GM21576 (cell line): ENCODE measurements at regions not wholly inside any gene's neighbourhood (a gene's known extent, or its start where the extent isn't known, plus 50 kb on each side); places are given as distances from the start of the nearest gene placed in this dataset.

Experiments
- ATAC-seq: cut with Tn5 transposase; IDR thresholded peaks from one replicate; pipeline ENCODE4 v1.9.1; 2021; ENCODE audit warnings: mild to moderate bottlenecking, moderate library complexity; ENCODE audit not compliant: unreplicated experiment

DNA sequence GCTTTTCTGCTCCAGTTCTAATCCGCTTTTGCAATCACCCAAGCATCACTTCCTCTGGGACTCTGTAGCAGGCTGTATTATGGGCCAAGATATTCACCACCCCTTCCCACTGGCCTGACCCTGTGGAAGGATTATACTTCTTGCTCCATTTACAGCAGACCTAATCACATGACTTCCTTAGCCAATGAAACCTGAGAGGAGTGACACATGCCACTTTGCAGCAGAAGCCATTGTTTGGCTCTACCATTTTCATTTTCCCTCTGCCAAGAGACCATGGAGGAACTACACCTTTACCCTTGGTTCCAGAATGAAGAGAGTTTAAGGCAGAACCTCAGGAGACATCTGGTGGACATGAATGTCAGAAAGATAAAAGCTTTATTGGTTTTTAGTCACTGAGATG lies 134.9 kb upstream of the HSD17B12 start:
- no peak for ATAC-seq

DNA sequence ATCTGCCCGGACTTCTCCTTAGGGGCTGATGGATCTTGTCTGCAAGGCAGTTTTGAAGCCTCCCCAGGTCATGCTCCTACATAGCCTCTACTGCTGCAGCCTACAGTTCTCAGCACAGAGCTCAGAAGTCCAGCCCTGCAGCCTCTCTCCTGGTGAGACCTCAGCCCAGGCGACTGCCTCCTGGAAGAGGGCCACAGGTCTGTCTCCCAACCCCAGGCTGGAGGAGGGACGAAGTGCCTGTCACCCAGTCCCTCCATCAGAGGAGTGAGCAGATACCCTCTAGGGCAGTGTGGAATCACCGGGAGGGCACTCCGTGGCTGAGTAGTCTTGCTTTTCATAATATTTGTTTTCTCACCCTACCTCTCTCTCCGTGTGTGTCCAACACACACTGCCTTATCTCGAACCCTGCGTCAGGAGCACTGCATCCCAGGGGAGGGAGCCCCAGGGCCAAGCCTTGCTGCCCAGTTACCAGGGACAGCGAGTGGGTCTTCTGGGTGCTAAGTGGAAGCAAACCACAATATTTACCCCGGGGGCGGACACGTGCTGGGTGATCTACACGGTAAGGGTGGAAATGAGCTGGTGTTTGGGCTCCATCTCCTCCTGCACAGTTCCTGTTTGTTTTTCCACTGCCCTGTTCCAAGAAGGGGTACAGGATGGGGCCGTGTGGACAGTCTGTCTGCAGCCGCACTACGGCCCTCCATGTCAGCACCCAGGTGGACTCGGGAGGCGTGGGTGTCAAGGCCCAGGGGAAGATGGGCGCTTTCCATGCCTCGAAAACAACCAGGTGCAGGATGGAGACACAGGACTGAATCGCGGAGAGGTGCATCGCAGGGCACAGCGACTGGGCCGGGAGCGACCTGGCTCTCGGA lies 133.7 kb upstream of the HSD17B12 start:
- no peak for ATAC-seq

DNA sequence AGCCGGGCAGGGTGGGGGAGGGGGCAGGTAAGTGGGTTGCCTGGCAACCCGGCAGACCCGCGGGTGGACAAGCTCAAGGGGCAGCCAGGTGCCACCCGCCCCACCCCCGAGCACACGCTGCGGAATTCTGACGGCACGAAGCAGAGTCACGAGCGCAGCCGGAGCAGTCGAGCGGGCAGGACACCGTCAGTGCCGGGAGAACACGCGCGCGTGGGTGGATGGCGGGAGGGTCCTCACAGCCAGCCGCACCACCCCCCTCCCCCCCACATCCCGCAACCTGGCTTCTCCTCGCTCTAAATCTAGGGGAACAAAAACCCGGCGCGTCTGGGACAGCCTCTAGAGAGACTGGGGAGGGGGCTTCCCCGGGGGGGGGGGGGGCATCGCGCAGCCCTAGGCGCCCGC lies 133.1 kb upstream of the HSD17B12 start:
- ATAC-seq, result no peak

DNA sequence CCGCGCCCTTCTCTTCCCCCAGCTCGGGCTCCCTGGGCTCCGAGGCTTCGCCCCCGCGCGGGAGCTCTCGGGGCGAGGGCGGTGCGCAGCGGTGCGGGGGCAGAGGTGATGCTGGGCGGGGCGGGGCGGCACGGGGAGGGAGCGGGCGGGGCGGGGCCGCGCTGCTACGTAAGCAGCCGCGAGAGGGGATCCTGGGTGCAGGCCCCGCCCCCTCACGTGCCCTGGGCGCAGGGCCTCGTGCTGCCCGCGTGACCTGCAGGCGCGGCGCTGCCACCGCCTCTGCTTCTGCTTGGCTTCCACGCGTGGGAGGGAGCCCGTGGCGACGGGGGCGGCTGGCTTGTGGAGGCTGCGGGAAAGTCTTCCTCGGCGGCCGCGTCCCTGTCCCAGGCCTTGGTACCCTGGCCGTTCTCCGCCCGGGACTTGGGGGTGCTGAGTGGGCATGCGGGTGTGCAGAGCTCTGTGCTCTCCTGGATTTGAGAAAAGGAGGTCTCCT lies 132.6 kb upstream of the HSD17B12 start:
- ATAC-seq, result no peak

DNA sequence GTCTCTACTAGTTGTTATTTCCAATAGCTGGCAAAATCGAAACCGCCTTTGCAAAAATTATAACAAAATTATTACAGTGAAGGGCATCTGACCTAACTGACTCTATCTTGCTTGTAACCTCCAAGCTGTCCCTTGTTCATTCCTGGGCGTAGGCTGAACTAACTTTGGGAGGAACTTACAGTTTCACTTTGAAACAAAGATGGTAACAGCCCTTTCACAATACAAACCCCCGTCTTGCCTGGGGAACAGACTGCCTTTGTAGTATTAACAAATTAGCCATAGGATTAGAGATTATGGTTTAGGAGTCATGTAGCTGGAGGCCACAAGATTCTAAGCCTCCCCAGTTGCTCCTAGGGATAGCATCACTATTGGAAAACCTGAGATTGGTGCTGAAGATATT lies 131.6 kb upstream of the HSD17B12 start:
- no peak for ATAC-seq

DNA sequence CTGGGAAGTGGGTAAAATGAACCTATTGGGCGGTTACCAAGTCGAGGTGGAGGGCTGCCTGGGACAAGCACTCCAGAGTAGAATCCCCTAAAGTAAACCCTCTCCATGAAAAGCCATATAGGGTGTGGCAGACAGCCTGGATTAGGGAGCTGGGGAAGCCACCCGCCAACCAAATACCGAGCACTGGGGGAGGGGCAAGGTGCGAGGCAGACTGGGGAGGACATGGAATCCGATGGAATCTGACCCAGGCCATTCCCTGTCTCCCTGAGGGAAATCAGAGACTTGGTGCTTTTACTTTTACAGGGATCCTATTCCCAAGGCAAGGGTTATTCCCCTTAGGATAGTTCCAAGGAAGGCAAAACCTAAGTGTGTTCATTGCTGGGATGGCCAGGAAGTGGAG lies 130.9 kb upstream of the HSD17B12 start:
- ATAC-seq, result no peak

DNA sequence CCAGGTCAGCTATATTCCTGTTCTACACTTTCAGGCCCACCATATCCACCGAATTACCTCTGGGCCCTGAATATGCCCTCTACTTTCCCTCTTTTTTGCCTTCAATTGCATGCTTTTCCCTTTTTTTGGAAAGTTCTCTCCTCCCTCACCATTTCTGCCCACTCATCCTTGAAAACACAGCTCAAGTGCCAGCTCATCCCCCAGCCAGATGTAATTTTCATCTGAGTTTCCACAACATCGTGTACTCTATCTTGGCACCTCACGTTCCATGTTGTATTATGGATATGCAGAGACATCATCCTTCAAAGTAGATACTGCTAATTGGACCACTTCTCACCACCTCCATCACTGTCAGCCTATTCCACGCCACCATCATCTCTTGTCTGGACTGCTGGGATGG lies 129.8 kb upstream of the HSD17B12 start:
- ATAC-seq, result no peak

DNA sequence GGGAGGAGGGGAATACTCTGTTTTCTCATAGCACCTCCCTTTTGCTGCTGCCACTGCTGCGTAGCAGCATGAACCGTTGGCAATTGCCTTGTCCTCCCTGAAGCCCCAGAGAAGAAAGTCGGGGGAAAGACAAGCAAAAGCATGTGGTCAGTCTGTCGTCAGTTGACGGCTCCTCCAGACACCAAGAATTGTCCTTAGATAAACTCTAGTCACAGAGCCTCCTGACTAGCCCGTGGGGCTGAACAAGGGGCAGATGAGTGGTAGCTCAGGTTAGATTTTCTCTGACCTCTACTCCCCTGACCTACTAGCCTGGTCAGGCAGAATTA lies 126.4 kb upstream of the HSD17B12 start:
- ATAC-seq, result no peak

DNA sequence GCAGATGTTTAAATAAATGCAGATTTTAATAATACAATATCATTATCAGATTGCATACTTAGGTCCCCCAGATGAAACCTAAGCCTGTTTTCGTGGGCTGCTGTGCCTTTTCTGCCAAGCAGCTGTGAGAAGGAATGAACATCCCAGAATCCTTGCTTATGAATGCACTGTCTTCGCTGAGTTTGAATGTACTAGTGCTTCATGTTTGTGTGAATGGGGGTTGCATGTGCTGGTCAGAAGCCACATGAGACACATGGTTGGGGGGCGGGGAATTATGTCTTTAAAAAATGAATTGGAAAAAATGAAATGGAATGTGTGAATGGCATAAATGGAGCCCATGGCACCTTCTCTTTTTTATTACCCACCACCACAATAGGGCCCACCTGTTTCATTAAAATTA lies 125.4 kb upstream of the HSD17B12 start:
- ATAC-seq, result no peak

DNA sequence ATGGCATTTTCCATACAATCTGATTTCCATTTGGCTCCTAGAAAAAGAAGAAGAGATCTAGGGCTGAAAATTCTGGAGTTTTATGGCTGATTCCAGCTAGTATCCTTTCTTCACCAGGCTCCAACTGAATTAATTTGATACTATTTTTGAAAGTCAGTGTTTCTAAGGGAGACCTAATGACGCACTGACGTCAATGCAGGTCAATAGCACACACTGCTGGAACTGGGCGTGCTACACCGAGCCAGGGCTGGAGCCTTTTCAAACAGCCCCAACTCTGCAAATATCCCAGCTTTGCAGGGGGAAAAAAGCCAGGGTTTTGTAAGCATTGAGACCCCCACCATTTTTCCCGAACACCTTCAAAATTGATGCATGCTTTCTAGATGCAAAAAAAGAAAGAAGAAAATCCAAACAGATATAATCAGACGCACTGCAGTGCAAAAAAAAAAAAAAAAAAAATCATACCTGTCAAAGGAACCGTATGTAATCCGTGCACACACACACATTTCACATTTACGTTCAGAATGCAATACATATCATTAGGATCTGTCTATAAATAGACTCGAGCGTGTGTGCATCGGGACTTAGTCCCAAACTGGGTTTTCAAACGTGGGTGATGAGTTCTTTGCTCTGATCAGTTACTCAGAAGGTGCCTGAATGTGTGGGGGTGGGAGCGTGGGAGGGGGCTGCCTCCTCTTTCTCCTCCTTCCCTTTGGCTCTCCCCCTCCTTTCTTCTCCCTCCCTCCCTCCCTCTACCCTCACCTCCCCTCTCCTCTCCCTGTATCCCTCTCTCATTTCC lies 124.5 kb upstream of the HSD17B12 start:
- no peak for ATAC-seq

DNA sequence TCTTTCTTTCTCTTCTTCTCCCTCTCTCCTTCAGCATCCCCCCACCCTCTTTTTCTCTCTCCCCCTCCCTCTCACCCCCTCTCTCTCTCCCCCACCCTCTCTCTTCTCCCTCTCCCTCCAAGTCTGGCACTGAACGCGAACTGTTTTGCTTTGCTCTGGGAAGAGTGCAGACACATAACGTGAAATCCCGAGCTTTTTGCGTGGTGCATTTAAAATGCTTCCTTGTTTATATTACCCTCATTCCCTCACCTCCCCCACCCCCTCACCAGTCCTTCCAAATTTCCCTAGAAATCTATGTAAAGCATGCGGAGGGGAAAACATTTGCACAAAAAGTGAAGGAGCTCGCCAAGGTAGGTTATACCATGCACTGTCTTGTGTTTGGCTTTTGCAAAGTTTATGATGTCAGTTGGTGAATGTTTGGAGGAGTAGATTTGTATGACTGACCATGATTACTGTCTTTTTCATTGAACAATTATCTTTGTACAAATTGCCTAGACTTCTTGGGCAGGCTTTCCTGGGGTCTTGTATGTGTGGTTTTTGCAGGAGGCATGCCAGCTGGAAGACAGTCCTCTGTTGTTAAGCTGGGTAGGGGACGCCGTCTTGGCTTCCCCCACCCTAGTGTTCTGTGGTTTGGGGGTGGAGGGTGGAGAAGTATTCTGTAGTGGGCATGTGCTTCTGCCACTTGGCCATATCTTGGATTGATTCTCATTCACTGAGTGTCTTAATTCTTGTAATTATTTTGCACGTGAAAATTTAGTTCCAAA lies 123.7 kb upstream of the HSD17B12 start:
- no peak for ATAC-seq

DNA sequence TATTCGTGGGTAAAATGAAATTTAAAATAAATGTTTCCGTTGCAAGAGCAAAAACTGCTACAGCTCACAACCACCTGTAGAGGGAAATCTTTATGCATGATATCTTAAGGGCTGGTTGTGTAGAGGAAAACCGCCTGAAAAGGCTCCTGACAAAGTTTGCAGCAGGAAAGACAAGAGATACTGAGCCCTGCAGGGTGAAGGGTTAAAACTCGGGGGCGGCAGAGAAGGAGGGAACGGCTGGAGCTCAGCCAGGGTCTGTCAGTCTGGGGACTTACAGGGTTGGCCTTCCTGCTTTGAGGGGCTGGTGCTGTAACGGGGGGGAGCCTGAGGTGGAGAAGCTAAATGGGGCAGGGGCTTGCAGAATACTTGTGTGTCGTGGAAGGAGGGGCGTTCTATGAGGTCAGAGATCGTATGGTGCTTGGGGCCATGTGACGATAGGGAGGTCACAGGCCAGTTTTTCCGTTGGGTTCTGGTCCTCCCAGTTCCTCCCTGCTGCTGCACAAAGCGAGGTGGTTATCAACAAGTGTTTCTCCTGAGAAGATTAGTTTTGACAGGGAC lies 122.9 kb upstream of the HSD17B12 start:
- ATAC-seq, result no peak

DNA sequence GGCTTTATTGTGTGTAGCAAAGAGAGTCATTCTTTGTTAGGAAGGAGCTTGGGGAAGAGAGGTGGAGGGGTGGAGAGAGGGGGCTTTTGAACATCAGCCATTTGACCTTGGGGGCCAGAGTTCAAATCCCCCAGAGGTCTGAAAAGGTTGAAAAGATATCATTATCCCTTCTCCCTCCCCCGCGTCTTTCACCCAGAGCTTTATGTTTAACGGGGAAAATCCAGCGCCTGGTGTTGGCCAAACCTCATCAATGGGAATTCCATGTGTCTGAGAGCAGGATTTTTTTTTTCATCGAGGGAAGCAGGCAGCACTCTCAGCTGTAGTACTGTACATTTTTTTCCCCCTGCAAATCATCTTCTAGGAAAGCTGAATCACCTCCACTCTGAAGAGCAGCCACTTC lies 122.4 kb upstream of the HSD17B12 start:
- no peak for ATAC-seq

DNA sequence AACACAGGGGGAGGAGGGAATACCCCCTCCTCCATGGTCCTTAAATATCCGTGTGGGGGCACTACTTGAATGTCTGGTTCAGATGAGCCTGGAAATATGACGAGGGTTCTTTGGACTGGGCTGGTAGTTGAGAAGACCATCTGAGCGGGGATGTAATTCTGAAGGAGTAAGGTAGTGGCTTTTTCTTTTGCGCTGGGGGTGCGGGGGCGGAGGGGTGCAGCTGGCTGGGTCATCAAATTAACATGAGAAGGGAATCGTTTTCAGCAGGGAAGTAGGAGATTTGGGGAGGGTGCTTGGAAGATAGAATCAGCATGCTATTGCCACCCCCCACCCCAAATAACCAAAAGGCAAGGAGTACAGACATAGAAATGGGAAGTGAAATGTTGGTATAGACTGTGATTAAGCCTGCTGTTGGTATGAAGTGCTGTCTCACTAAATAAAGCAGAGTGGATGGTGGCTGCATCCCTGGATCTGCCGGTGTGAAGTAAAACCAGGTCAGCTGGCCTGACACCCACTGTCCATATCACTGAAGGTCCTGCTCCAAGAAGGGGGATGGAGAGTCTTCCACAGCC lies 121.9 kb upstream of the HSD17B12 start:
- no peak for ATAC-seq

DNA sequence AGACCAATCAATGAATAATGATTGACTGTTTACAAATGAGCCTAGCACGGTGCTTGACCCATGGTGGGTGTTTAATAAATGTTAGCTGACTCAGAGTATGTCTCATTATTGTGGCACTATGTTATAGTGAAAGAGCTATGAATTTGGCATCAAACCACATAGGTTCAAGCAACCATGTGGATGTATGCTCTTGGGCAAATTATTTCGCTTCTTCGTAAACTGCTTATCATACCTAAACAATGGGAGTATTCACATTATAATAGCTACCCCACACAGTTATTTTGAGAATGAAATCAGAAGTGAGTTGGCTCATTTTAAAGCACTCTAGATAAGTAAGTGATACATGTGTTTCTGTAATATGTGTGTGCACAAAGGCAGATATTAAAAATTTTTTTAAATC lies 118.7 kb upstream of the HSD17B12 start:
- ATAC-seq, result no peak

DNA sequence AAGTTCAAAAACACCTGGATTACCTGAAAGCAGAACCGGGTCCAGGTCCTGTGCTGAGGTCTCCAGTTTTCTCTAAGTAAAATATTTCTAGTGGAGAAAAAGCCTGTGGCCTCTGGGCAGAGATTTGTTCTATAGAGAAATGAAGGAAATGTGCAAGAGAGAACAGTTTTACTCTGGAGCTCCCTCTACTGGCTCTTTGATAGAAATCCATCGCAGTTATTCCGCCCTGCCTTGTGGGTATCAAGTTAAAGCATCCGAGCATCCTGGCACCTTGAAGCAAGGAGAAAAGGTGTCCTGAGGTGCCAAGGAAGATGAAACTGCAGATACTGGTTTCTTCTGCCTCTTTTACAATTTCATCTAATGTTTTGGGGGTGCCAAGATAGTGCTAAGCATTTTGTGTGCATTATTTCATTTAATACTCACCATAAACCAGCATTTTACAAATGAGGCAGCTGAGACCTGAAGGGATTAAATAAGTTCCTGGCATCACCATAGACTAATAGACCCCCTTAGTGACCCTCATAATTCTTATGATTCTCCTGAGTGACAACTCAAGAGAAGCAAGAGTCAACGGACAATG lies 113.1 kb upstream of the HSD17B12 start:
- ATAC-seq, result peak; percentile 62

DNA sequence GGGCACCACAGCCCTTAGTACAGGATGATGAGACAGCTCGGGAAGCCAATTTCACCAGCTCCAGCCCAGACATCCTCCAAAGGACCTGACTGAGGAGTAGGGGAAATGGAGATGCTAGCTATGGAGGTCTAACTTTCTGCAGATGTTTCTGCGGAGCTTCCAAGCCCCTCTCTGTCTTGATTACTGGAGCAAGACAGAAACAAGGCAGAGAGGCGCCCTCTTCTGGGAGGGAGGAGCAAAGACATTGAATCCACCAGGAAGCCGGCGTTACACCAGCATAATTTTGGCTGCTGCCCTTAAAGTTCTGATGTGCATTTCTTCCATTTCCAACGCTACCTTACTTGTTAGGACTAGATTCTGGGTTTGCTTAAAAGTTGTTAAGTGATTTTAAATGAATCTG lies 107.3 kb upstream of the HSD17B12 start:
- ATAC-seq, result no peak

DNA sequence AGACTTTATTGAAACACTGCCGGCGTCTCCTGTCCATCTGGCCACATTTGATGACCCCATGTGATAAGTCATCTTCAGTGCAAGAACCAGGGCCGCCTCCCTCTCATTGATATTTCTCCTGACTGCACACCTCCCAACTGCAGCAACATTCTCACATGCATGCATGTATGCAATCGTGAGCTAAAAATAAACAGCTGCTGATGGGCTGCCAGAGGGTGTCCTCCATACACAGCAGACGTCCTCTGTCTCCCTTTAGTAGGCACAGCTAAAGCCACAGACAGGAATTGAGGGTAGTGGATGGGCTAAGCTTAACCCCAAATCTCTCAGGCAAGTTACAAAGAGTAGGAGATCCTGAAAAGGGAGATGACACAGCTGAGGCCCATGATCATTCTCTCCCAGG lies 106.7 kb upstream of the HSD17B12 start:
- ATAC-seq, result no peak

DNA sequence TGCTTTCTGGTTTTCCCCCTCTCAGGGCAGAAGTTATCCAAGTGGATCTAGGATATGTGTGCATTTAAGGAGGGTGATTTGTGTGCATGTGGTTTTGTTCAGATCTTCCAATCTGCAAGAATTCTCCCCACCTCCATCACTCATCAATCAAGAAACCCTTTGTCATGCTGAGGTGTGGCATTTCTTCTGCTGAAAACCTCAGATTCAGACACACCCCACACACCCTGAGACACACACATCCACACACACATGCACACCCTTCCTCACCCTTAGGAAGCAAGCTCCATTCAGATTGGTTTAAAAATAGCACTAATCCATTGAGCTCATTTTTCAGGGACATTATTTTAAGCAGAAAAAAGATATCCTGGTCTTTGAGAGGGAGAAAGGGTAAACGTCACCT lies 106.1 kb upstream of the HSD17B12 start:
- no peak for ATAC-seq
